ENCODE measurements at regions not wholly inside any gene's neighbourhood (a gene's known extent, or its start where the extent isn't known, plus 50 kb on each side); places are given as distances from the start of the nearest gene placed in this dataset.
"Not testable (repeated sequence)": the region's sequence is repeated elsewhere in the genome, so short reads cannot be mapped to it uniquely, and the experiment has no call there.

DNA sequence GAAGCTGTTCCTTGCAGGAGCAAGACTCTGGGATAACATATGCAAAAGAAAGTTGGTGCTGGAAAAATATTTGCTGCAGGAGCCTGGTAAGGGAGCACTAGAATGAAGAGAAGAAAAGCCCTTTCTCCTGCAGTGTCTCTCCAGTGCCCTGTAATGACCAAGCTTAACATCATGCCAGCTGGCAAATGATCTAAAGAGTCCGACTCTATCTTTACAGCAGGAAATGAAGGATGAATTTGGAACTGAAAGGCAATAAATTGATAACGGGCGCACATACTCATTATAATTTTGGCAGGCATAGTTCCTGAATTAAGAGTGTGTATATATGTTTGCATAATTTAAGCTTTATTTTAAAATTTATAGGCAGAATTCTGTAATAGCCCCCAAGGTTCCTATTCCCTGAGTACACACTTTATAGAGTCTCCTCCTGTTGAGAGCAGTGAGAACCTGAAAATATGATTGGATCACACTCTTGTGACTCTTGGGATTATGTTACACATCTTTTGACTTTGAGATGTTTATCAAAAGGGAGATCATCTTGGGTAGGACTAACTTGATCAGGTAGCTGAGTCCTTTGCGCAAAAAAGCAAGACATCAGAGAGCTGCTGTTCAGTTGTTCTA, 299.0 kb upstream of the MBL2 start:
- no peak for DNase-seq

- DNase-seq, result no peak
Measured at GRCh38 chr10:53069013-53069412, 296.4 kb upstream of the MBL2 start.

DNA sequence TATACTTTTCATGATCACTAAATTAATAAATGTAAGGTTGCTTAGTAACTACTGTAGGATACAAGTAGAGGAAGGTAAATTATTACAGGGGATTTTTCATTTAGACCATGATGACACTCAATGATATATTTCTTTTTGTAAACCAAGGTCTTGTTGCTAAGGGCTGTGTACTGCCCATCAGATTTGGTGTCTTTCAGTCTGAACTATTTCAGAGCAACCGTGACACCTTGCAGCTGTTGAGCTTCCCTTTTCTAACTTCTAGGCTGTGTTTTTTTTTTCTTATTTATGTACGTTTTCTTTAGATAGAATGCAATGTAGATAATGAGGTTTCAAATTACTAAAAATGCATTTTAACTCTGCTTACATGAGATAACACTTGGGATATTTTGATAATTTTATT, 292.0 kb upstream of the MBL2 start:
- no peak for DNase-seq

GRCh38 chr10:53063805-53064204, 291.2 kb upstream of the MBL2 start:
- no peak for DNase-seq

DNA sequence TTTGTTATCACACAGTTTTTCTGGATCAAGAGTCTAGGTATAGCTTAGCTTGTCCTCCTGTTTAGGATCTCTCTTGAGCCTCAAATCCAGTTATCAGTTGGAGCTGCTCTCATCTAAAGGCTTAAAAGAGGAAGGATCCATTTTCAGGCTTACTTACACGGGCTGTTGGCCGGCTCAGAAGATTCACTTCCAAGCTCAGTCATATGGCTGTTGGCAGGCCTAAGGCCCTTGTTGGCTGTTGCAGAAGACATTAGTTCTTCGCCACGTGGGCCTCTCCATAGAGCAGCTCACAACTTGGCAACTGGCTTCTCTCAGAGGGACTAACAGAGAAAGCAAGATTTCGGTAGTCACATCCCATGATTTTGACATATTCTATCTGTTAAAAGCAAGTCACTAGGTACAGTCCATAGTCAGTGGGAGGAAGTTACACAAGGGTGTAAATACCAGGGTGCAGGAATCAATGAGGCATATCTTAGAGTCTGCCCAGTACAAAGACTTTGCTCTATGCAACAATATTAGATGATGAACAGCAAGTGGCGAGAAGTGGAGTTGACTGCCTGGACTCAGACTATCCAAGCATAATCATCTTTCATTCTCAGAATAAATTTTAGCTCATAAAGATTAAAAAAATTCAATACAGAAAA, 280.1 kb upstream of the MBL2 start:
- DNase-seq, result no peak

DNA sequence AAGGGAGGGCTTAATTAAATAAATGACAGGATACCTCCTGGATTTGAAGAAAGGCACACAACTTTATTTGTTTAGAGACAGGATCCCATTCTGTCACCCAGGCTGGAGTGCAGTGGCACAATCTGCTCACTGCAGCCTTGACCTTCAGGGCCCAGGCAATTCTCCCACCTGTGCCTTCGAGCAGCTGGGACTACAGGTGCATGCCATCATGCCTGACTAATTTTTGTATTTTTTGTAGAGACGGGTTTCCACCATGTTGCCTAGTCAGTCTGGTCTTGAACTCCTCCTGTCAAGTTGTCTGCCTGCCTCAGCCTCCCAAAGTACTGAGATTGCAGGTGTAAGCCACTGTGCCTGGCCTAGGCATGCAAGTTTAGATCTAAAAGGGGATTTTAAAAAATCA, 272.7 kb upstream of the MBL2 start:
- no peak for DNase-seq

DNA sequence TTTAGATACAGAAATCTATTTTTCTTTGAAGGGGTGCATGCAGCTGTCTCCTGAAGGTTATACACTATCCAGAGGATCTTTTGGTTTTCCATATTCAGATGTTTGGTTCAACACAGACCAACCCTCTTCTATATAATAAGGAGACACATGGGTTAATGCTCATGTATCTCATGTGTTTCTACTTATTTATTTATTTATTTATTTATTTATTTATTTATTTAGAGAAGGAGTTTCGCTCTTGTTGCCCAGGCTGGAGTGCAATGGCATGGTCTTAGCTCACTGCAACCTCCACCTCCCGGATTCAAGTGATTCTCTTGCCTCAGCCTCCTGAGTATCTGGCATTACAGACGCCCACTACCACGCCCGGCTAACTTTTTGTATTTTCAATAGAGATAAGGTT, 263.2 kb upstream of the MBL2 start:
- not testable (repeated sequence) for DNase-seq

DNA sequence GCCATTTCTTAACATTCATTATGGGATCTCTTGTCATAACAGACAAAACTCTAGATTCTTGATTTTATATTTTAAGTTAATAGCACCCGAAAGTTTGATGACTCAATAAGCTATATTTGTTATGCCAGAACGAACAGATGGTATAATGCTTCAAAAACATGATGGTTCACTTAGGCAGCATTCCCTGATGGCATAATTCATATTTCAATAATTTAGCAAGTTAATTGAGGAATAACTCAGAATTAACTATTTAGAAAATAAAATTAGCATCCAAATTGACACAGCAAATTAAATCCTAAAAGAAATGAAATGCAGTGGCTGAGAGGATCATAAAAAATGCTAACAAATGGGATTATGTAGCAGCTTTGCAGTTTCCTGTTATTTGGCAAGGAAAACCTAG, 260.8 kb upstream of the MBL2 start:
- DNase-seq, result no peak

DNA sequence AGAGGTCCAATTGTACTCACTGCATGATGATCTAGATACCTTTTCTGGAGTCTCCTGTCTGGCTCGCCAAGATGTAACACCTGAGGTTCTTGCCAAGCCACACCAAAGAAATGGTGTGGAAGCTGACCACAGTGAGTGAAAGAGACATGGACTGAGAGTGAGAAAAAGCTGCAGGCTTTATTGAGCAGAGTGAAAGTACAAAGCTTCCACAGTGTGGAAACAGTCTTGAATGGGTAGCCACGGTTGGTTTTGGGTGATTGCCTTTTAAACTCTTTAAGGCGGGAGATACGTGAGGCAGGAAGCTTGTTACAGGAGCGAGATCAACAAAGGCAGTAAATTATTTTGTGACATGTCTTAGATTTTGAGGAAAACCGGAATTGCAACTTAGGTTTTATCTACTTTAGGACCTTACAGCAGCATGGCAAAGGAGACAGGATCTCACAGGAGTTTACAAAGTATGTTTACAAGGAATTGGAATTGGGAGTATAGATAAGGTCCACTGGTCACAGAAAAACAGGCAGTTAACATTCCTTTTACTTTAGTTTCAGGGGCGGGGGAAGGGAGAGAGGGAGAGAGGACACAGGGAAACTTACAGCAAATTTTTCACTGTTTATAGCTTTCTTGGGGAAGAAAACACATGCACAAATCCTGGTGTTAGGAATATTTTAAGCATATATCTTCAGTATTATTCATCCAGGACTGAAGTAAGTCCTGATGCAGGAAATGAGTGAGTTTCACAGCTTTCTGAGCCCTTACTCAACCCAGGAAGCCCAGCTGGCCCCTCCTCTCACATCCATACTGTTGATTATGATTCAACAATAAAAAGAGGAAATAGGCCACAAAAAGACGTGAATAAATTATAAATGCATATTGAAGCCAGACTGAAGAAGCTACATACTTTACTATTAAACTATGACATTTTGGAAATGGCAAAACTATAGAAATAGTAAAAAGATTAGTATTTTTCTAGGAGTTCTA, 257.6 kb upstream of the MBL2 start:
- DNase-seq, result not testable (repeated sequence)

- no peak for DNase-seq
Measured at GRCh38 chr10:53029449-53029848, 256.9 kb upstream of the MBL2 start.

DNA sequence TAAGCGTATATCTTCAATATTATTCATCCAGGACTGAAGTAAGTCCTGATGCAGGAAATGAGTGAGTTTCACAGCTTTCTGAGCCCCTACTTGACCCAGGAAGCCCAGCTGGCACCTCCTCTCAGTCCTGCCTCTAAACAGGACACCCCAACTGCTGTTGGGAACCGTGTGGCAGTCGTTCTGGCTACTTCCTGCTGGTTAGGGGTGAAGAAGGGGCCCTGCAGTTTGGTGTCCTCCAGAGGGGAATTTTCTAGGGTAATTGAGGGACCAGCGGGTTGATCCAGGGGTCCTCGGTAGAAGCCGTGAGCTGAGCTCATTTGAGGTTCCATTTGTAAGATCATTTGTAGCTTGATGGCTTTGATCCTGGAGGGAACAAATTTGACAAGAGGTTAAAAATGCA, 253.2 kb upstream of the MBL2 start:
- DNase-seq, result not testable (repeated sequence)

- DNase-seq, result no peak
Measured at GRCh38 chr10:53025172-53025711, 252.7 kb upstream of the MBL2 start.

GRCh38 chr10:53023411-53023810, 250.8 kb upstream of the MBL2 start:
- no peak for DNase-seq

- DNase-seq, result no peak
Measured at GRCh38 chr10:53022611-53023088, 250.1 kb upstream of the MBL2 start.

DNA sequence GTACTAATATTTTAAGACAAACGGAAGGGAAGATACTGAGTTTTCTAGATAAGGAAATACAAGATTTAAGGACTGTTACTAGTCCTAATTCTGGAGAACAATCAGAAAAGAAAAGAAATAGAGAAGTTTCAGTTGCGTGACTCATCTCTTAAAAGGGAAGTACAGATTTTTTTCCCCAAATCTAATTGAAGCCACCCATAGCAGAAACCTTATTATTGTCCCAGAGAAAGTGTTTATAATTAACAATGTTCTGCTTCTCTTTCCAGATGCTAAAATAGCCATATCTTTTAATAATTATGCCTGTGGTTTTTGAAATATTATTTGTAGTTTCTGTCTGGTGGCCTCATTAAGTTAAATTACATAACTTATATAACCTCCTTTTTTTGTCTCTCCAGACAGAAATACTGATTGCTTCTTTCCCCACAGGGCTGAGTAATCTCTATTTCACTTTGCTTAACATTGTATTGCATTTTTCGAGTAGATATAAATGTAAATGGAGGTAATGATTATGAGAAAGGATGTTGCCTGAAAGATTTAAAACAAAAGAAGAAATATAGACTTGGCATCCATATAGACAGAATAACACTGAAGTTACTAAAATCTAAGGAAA, 240.7 kb upstream of the MBL2 start:
- DNase-seq, result no peak

DNA sequence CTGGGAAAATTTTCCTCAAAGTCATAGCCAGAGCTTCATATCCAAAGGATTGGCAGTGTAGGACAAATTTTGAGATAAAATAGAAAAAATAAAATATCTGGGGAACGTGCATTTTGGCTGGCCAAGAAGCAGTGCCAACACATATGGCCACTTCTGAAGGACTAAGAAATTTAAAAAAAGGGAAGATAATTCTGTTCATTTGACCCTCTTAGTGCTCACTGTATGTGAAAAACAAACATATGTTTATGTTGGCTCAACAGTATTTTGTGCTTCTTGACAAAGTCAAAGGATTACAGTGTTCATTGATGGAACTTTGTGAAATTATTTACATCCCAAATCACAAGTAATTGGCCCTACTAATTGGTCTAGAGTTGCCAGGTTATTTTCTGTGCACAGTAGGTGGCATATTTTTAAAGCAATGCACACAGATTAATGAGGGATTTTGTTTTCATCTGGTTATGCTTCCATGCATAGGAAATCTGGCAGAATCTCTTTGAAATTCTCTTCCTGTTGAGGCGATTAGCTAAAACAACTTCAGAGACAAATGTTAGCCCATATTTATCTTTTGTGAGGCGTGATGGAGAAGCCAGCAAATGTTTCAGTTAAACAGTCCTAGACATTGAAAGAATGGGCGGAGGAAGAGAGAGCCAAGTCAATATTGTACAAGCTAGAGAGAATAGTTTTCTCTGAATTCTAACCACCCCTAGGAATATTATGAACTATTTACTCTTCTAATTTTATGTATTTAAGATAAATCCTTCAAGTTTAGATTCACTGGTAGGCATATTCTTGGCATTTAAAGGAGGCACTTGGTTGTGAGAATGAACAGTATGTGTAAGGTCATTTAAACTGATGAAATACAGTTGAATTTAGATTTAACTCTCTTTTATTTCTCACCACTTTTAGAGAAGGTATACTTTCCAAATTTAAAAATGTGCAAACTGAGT, 237.7 kb upstream of the MBL2 start:
- no peak for DNase-seq

DNA sequence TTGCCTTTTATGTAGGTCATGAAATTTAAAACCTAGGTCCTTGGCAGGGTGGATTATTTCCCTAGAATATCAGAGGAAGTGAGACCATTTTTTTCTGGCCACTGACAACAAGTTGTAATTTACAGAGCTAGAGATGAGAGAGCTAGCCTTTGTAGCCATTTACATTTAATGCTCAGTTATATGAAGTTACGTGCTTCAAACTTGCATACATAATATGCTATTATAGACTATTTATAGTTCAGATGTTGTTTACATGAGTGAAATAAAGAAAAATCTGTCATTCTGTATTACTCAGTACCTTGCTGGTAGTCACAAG, 234.9 kb upstream of the MBL2 start:
- no peak for DNase-seq

- no peak for DNase-seq
Measured at GRCh38 chr10:53006663-53007526, 234.3 kb upstream of the MBL2 start.

DNA sequence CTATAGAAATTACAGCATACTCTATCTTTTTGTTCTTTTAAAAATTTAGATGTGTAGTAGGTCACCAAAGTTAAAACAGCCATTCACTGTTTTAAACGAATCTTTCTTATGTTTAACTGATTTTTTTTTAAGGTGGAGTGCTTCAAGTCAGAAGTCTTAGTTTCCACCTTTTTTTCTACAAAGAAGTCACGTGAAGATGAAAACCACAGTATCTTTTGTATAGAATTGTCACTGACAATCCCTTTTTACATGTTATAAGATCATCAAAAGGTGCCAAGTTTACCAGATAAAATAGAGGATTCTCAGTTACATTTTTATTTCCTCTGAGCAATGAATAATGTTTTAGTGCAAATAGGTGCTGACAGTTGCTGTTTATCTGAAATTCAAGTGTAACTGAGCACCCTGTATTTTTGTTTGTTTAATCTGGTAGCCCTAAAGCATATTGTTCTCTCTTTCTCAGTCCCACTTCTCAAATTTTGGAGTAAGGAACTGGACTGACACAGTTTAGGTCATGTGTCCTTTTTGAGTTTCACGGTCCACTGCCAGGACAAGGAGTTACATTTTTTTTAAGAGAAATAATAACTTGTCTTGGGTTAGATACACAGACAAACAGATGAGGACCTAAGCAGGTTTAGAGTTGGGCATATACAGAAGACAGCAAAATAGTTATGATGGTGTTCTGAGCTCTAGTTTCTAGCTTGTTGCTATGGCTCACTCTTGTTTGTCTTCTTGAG, 233.2 kb upstream of the MBL2 start:
- no peak for DNase-seq

- DNase-seq, result no peak
Measured at GRCh38 chr10:53003094-53003493, 230.5 kb upstream of the MBL2 start.

All from tongue (tissue), 1 donor.